Smooth muscle cell (in vitro differentiated cells): ENCODE measurements at regions not wholly inside any gene's neighbourhood (a gene's known extent, or its start where the extent isn't known, plus 50 kb on each side); places are given as distances from the start of the nearest gene placed in this dataset.

Experiments
- DNase-seq: peaks from one replicate; lab custom pipeline; 2025; ENCODE audit not compliant: unreplicated experiment; lab: John Stamatoyannopoulos, UW
- H2AFZ ChIP-seq: fragments of 200-600 bp; sonication (generic); 2 replicates; pipeline ENCODE4 v1.6.0; 2016; ENCODE audit warnings: antibody characterized with exemption, low read depth, mild to moderate bottlenecking
- H3F3A ChIP-seq: fragments of 200-600 bp; sonication (generic); 2 replicates; pipeline ENCODE4 v1.6.0; 2017; ENCODE audit warnings: antibody characterized with exemption, low read depth
- H3K27ac ChIP-seq: fragments of 200-600 bp; sonication (generic); 2 replicates; pipeline ENCODE4 v1.5.1; 2016; ENCODE audit warnings: low read depth, mild to moderate bottlenecking
- H3K27me3 ChIP-seq: fragments of 200-600 bp; sonication (generic); 2 replicates; pipeline ENCODE4 v1.6.1; 2016; ENCODE audit warnings: low read depth, mild to moderate bottlenecking
- H3K36me3 ChIP-seq: fragments of 200-600 bp; sonication (generic); 2 replicates; pipeline ENCODE4 v1.5.1; 2016; ENCODE audit warnings: low read depth
- H3K4me1 ChIP-seq: fragments of 200-600 bp; sonication (generic); 2 replicates; pipeline ENCODE4 v1.5.1; 2016; ENCODE audit warnings: low read depth
- H3K4me2 ChIP-seq: fragments of 200-600 bp; sonication (generic); 2 replicates; pipeline ENCODE4 v1.6.0; 2016; ENCODE audit warnings: mild to moderate bottlenecking
- H3K4me3 ChIP-seq: fragments of 200-600 bp; sonication (generic); 2 replicates; pipeline ENCODE4 v1.5.1; 2016; ENCODE audit warnings: mild to moderate bottlenecking
- H3K79me2 ChIP-seq: fragments of 200-600 bp; sonication (generic); 2 replicates; pipeline ENCODE4 v1.6.0; 2016; ENCODE audit warnings: low read depth, mild to moderate bottlenecking
- H3K9ac ChIP-seq: fragments of 200-600 bp; sonication (generic); 2 replicates; pipeline ENCODE4 v1.6.0; 2016; ENCODE audit warnings: low read depth
- H3K9me3 ChIP-seq: fragments of 200-600 bp; sonication (generic); replicated peaks from 2 replicates; pipeline ENCODE4 v1.5.1; 2016; ENCODE audit warnings: low read depth
- H4K20me1 ChIP-seq: fragments of 200-600 bp; sonication (generic); 2 replicates; pipeline ENCODE4 v1.6.0; 2016; ENCODE audit warnings: low read depth
- WGBS: methylation state at CpG from one replicate; pipeline ENCODE4 v1.1.7; 2016; ENCODE audit warnings: low lambda C conversion rate; 5-methylcytosine and 5-hydroxymethylcytosine counted together
- TF ChIP-seq, protein P1 (sequence below): fragments of 200-600 bp; sonication (generic); IDR thresholded peaks from 2 replicates; pipeline ENCODE4 v1.5.1; 2017; ENCODE audit warnings: borderline replicate concordance, mild to moderate bottlenecking, antibody characterized with exemption; ENCODE audit not compliant: insufficient read depth, poor library complexity, severe bottlenecking

DNA sequence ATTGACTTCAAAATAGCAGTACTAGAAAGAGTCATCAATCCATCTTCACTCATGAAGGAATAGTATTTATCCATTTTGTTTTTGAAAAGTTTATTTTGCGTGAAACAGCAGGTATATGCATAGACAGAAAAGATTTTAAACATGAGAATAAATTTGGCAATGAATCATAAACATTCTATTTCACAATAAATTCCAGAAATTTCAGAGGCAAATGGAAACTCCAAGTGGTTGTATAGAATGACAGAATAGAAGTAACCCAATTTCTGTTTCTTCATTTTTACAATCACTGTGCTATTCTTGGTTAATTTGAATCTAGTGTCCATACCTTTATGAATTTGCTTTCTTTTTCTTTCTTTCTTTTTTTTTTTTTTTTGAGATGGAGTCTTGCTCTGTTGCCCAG is 173.0 kb upstream of the ECI2 start:
- no peak overlapping the region for H3K27ac ChIP-seq
- no peaks in the 10 kb centered on the region for H3K9me3 ChIP-seq
- no peak overlapping the region for H3K4me2 ChIP-seq
- H3K4me1 ChIP-seq: no peaks in the 10 kb centered on the region
- H3K36me3 ChIP-seq: no peaks in the 10 kb centered on the region
- H3K79me2 ChIP-seq: no peaks in the 10 kb centered on the region
- H4K20me1 ChIP-seq: no peaks in the 10 kb centered on the region
- DNase-seq: no peak
- no peak overlapping the region for H3K4me3 ChIP-seq
- no peak overlapping the region for H2AFZ ChIP-seq
- 0% methylated on average over 1 of the region's 1 CpG for WGBS
- TF ChIP-seq, protein P1, sequence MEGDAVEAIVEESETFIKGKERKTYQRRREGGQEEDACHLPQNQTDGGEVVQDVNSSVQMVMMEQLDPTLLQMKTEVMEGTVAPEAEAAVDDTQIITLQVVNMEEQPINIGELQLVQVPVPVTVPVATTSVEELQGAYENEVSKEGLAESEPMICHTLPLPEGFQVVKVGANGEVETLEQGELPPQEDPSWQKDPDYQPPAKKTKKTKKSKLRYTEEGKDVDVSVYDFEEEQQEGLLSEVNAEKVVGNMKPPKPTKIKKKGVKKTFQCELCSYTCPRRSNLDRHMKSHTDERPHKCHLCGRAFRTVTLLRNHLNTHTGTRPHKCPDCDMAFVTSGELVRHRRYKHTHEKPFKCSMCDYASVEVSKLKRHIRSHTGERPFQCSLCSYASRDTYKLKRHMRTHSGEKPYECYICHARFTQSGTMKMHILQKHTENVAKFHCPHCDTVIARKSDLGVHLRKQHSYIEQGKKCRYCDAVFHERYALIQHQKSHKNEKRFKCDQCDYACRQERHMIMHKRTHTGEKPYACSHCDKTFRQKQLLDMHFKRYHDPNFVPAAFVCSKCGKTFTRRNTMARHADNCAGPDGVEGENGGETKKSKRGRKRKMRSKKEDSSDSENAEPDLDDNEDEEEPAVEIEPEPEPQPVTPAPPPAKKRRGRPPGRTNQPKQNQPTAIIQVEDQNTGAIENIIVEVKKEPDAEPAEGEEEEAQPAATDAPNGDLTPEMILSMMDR: no peak
- H3F3A ChIP-seq: no peaks in the 10 kb centered on the region
- no peak overlapping the region for H3K9ac ChIP-seq
- no peaks in the 10 kb centered on the region for H3K27me3 ChIP-seq

DNA sequence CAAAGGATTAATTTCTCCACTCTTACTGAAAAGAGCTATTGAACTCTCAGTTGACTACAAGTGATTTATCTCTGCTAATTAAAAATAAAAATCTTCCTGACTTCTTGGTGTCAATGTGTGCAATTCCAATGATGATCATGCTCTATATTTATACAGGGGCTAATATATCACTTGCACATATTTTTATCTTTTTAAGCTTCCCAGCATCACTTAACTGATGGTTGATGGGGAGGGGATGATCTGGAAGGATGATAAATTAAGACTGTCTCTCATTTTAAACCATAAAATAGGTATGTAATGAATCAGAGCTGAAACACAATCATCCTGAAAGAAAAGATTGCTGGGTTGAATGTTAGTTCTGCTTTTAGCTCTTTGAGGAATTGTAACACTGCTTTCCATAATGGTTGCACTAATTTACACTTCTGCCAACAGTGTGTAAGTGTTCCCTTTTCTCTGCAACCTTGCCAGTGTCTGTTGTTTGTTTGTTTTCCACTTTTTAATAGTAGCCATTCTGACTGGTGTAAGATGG is 169.6 kb upstream of the ECI2 start:
- H3K27me3 ChIP-seq: no peaks in the 10 kb centered on the region
- H3K4me2 ChIP-seq: no peak overlapping the region
- H3K9me3 ChIP-seq: no peaks in the 10 kb centered on the region
- H2AFZ ChIP-seq: no peak overlapping the region
- no peak overlapping the region for H3K9ac ChIP-seq
- no peaks in the 10 kb centered on the region for H4K20me1 ChIP-seq
- no peak overlapping the region for H3K4me3 ChIP-seq
- H3K27ac ChIP-seq: no peak overlapping the region
- H3K79me2 ChIP-seq: no peaks in the 10 kb centered on the region
- H3F3A ChIP-seq: no peaks in the 10 kb centered on the region
- no peaks in the 10 kb centered on the region for H3K4me1 ChIP-seq
- H3K36me3 ChIP-seq: no peaks in the 10 kb centered on the region
- no peak for DNase-seq
- TF ChIP-seq, protein P1: no peak

DNA sequence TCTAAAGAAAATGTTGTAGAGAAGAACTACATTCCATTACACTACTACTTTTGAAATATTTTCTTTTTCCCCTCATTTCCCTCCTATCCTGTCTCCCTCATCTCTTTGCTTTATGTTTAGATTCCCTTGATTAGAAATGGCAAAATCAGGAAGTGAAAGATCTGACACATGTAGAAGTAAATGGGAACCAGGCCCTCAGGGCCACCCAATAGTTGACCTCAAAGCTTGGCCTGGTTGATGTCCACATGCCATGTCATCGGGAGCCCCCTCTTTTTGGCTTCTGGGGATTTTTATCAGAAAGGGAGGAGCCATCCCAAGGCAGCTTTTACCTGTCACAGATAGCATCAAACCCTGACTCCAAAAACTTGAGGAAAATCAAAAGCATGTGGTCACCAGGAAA is 168.3 kb upstream of the ECI2 start:
- Histone ChIP-seq H3K36me3 (no peaks in the 10 kb centered on the region), H3K27ac (no peak overlapping the region), H3K4me3 (no peak overlapping the region), H3K4me2 (no peak overlapping the region), H2AFZ (no peak overlapping the region), H3K9ac (no peak overlapping the region), H3K27me3 (no peaks in the 10 kb centered on the region), H3F3A (no peaks in the 10 kb centered on the region), H3K79me2 (no peaks in the 10 kb centered on the region), H4K20me1 (no peaks in the 10 kb centered on the region), H3K9me3 (no peaks in the 10 kb centered on the region), H3K4me1 (no peaks in the 10 kb centered on the region)
- no peak for DNase-seq
- 84% methylated on average over 1 of the region's 1 CpG for WGBS
- TF ChIP-seq, protein P1: no peak

DNA sequence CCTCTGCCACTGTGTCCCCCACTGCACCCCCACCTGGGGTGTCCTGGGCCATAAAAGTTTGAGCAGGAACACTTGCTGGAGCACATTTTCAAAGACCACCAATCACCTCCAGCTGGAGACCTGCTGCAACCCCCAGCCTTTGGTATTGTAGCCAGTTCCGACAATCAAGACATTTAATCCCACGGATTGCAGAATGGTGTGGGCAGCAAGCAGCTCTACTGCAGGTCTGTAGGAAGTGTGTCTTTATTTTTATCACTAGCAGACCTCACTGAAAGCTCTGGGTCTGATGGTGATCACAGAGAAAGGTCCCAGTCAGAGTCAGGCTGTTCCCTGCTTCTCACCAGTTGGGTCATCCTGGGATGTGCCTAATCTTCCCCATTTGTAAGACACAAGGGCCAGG is 167.1 kb upstream of the ECI2 start:
- WGBS: 66% methylated on average over 2 of the region's 2 CpGs
- Histone ChIP-seq H3K4me3 (no peak overlapping the region), H3K9ac (no peak overlapping the region), H3K36me3 (no peaks in the 10 kb centered on the region), H4K20me1 (no peaks in the 10 kb centered on the region), H3K79me2 (no peaks in the 10 kb centered on the region), H3K9me3 (no peaks in the 10 kb centered on the region), H3F3A (no peaks in the 10 kb centered on the region), H3K4me1 (no peaks in the 10 kb centered on the region), H3K27ac (no peak overlapping the region), H3K4me2 (no peak overlapping the region), H3K27me3 (no peaks in the 10 kb centered on the region), H2AFZ (no peak overlapping the region)
- DNase-seq: no peak
- TF ChIP-seq, protein P1: no peak
